HCT116 (cell line): ENCODE measurements at regions not wholly inside any gene's neighbourhood (a gene's known extent, or its start where the extent isn't known, plus 50 kb on each side); places are given as distances from the start of the nearest gene placed in this dataset.

Experiments
- ATAC-seq: fragments of 200-7000 bp; cut with Tn5 transposase; 2 replicates; pipeline ENCODE4 v1.9.1; 2020; ENCODE audit warnings: mild to moderate bottlenecking, moderate library complexity
- BruUV-seq: library from RNA; stranded (reverse); fragments of 400-500 nt; replicated peaks from 2 replicates; lab custom pipeline; 2021; lab: Mats Ljungman, UMichigan
- CTCF ChIA-PET: fragments of 300-600 bp; sonication (Branson Sonifier 250); formaldehyde crosslinking; loops from one replicate; lab custom pipeline; 2021; ENCODE audit warnings: antibody characterized with exemption; lab: Charles Lee
- POLR2A ChIA-PET: fragments of 300-600, 350-600 bp; sonication (Branson Sonifier 250); formaldehyde crosslinking; loops from one replicate; lab custom pipeline; 2021; ENCODE audit warnings: antibody characterized with exemption; lab: Charles Lee
- RAD21 ChIA-PET, 2 experiments: fragments of 300-600 bp; sonication (Branson Sonifier 250); formaldehyde crosslinking; loops; one replicate each; lab custom pipeline; 2023; ENCODE audit warnings: low total read pairs in 2 of 2; ENCODE audit not compliant: uncharacterized antibody in 2 of 2, unreplicated experiment in 2 of 2, low non-redundant PET in 1 of 2; lab: Charles Lee
- DNase-seq: peaks from one replicate; pipeline ENCODE4 v3.0.0-alpha.2; 2010; ENCODE audit warnings: low read depth, low spot score
- H2AFZ ChIP-seq: fragments of 200-600 bp; shearing (Covaris generic), sonication (generic); 2 replicates; pipeline ENCODE4 v1.6.1; 2017; ENCODE audit warnings: low read depth, mixed run types, mixed read lengths, antibody characterized with exemption, low read length; ENCODE audit not compliant: poor library complexity, severe bottlenecking
- H3K27ac ChIP-seq: 2 replicates; pipeline ENCODE4 v1.5.1; 2012; ENCODE audit warnings: low read depth, low read length
- H3K27me3 ChIP-seq: fragments of 200-600 bp; sonication (generic); 2 replicates; pipeline ENCODE4 v1.6.1; 2016; ENCODE audit warnings: mixed run types, low read length, mixed read lengths; ENCODE audit not compliant: insufficient read depth
- H3K36me3 ChIP-seq, 2 experiments: fragments of 200-500 bp in 1 of 2; fragments of 200-600 bp in 1 of 2; sonication (Bioruptor generic) in 1 of 2; sonication (generic) in 1 of 2; 2 replicates each; pipeline versions ENCODE4 v1.5.1 to v1.6.1; 2014 to 2016; ENCODE audit warnings: low read length in 2 of 2, inconsistent platforms in 1 of 2, mixed read lengths in 1 of 2, mixed run types in 1 of 2; ENCODE audit not compliant: insufficient read depth in 2 of 2, control insufficient read depth in 1 of 2
- H3K4me1 ChIP-seq, 2 experiments: fragments of 200-600 bp in 1 of 2; sonication (generic) in 1 of 2; 2 replicates each; pipeline versions ENCODE4 v1.5.1 to v1.6.1; 2012 to 2017; ENCODE audit warnings: low read length in 2 of 2, inconsistent platforms in 1 of 2, mild to moderate bottlenecking in 1 of 2, mixed read lengths in 1 of 2, mixed run types in 1 of 2, moderate library complexity in 1 of 2; ENCODE audit not compliant: insufficient read depth in 2 of 2, control insufficient read depth in 1 of 2
- H3K4me2 ChIP-seq: fragments of 200-600 bp; sonication (generic); 2 replicates; pipeline ENCODE4 v1.6.1; 2017; ENCODE audit warnings: mixed run types, low read length, mixed read lengths
- H3K4me3 ChIP-seq, 2 experiments: fragments of 200-600 bp in 1 of 2; sonication (generic) in 1 of 2; replicated peaks in 1 of 2; 2 replicates each; pipeline ENCODE4 v1.5.1; 2011 to 2016; ENCODE audit warnings: low read length in 2 of 2, control low read depth in 1 of 2, low read depth in 1 of 2, mild to moderate bottlenecking in 1 of 2, mixed read lengths in 1 of 2, mixed run types in 1 of 2
- H3K79me2 ChIP-seq: fragments of 200-600 bp; sonication (generic); 2 replicates; pipeline ENCODE4 v1.6.1; 2017; ENCODE audit warnings: mild to moderate bottlenecking, mixed run types, low read length, moderate library complexity, mixed read lengths; ENCODE audit not compliant: insufficient read depth
- H3K9ac ChIP-seq: fragments of 200-600 bp; sonication (generic); 2 replicates; pipeline ENCODE4 v1.6.1; 2016; ENCODE audit warnings: low read length, mixed read lengths
- H3K9me2 ChIP-seq: fragments of 200-600 bp; sonication (generic), shearing (Covaris generic); 2 replicates; pipeline ENCODE4 v1.6.1; 2017; ENCODE audit warnings: mixed run types, mild to moderate bottlenecking, moderate library complexity; ENCODE audit not compliant: insufficient read depth
- H3K9me3 ChIP-seq, 2 experiments: fragments of 200-500 bp in 1 of 2; fragments of 200-600 bp in 1 of 2; sonication (Bioruptor generic) in 1 of 2; sonication (generic) in 1 of 2; 2 replicates each; pipeline ENCODE4 v1.6.1; 2014 to 2017; ENCODE audit warnings: low read length in 2 of 2, mixed read lengths in 2 of 2, inconsistent platforms in 1 of 2, low read depth in 1 of 2, mild to moderate bottlenecking in 1 of 2, mixed run types in 1 of 2, moderate library complexity in 1 of 2; ENCODE audit not compliant: control insufficient read depth in 1 of 2, insufficient read depth in 1 of 2
- H4K20me1 ChIP-seq: fragments of 200-600 bp; sonication (generic), shearing (Covaris generic); 2 replicates; pipeline ENCODE4 v1.6.1; 2017; ENCODE audit warnings: mixed run types, mild to moderate bottlenecking, moderate library complexity; ENCODE audit not compliant: insufficient read depth
- EGR1 ChIP-seq: IDR thresholded peaks from 2 replicates; pipeline ENCODE4 v1.6.1; 2012; ENCODE audit warnings: low read depth
- ELF1 ChIP-seq: IDR thresholded peaks from 2 replicates; pipeline ENCODE4 v1.6.1; 2012; ENCODE audit warnings: low read depth, borderline replicate concordance
- EZH2 ChIP-seq: fragments of 200-600 bp; sonication (generic); IDR thresholded peaks from 2 replicates; pipeline ENCODE4 v1.6.1; 2017; ENCODE audit warnings: antibody characterized with exemption, mixed run types
- EZH2phosphoT487 ChIP-seq: fragments of 200-600 bp; IDR thresholded peaks from 2 replicates; pipeline ENCODE4 v1.6.1; 2018; ENCODE audit warnings: antibody characterized with exemption, borderline replicate concordance
- FOSL1 ChIP-seq: IDR thresholded peaks from 2 replicates; pipeline ENCODE4 v1.6.1; 2012; ENCODE audit warnings: low read depth
- POLR2A ChIP-seq: IDR thresholded peaks from 2 replicates; pipeline ENCODE4 v1.7.0; 2011; ENCODE audit warnings: borderline replicate concordance; ENCODE audit not compliant: insufficient read depth, insufficient read length; ENCODE audit errors: extremely low read depth
- RAD21 ChIP-seq: IDR thresholded peaks from 2 replicates; pipeline ENCODE4 v1.6.1; 2012; ENCODE audit warnings: low read depth, mild to moderate bottlenecking
- SP1 ChIP-seq: IDR thresholded peaks from 2 replicates; pipeline ENCODE4 v1.6.1; 2012; ENCODE audit warnings: low read depth
- SRF ChIP-seq: IDR thresholded peaks from 2 replicates; pipeline ENCODE4 v1.6.1; 2012; ENCODE audit warnings: low read depth
- TCF7L2 ChIP-seq: IDR thresholded peaks from 2 replicates; pipeline ENCODE4 v1.7.0; 2011; ENCODE audit warnings: borderline replicate concordance, inconsistent platforms; ENCODE audit not compliant: insufficient read depth, insufficient read length; ENCODE audit errors: extremely low read depth
- ZFX ChIP-seq: fragments of 450-650 bp; IDR thresholded peaks from 2 replicates; pipeline ENCODE4 v1.6.1; 2017
- intact Hi-C: fragments of 100-400 bp; cut with micrococcal nuclease; formaldehyde crosslinking; loops from 2 replicates; pipeline ENCODE4 v1.10.0; 2022
- TF ChIP-seq, protein P1 (sequence below): IDR thresholded peaks from 2 replicates; pipeline ENCODE4 v1.6.1; 2012
- TF ChIP-seq, protein P2 (sequence below): IDR thresholded peaks from 2 replicates; pipeline ENCODE4 v1.6.1; 2012; ENCODE audit warnings: low read depth
- TF ChIP-seq, protein P3 (sequence below), 3 experiments: fragments of 200-600 bp in 1 of 3; sonication (generic) in 1 of 3; IDR thresholded peaks in 2 of 3; conservative IDR thresholded peaks in 1 of 3; 2 replicates each; pipeline ENCODE4 v1.5.1; 2012 to 2017; ENCODE audit warnings: low read depth in 2 of 3, low read length in 2 of 3, antibody characterized with exemption in 1 of 3, borderline replicate concordance in 1 of 3, control low read depth in 1 of 3, mild to moderate bottlenecking in 1 of 3, mixed read lengths in 1 of 3, mixed run types in 1 of 3, moderate library complexity in 1 of 3; ENCODE audit not compliant: insufficient read depth in 1 of 3

DNA sequence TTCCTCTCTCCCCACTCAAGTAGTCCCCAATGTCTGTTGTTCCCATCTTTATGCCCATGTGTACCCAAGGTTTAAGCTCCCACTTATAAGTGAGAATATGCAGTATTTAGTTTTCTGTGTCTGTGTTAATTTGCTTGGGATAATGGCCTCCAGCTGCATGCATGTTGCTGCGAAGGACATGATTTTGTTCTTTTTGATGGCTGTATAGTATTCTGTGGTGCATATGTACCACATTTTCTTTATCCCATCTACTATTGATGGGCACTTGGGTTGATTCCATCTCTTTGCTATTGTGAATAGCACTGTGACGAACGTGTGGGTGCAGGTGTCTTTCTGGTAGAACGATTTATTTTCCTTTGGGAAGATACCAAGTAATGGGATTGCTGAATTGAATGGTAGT, 170.2 kb upstream of the AUTS2 start:
- Histone ChIP-seq H3K4me1 (no peaks in the 10 kb centered on the region), H2AFZ (no peak overlapping the region), H3K27ac (no peak overlapping the region), H3K9ac (no peak overlapping the region), H3K79me2 (no peaks in the 10 kb centered on the region), H4K20me1 (no peaks in the 10 kb centered on the region), H3K27me3 (no peaks in the 10 kb centered on the region), H3K9me2 (no peaks in the 10 kb centered on the region), H3K4me3 (no peak overlapping the region), H3K9me3 (peaks cover 0 to 10% of the 10 kb centered on the region in 2 experiments; a peak in 2 of 4 replicates), H3K36me3 (no peaks in the 10 kb centered on the region), H3K4me2 (no peak overlapping the region)
- TF ChIP-seq POLR2A, result no peak
- TF ChIP-seq ZFX, result no peak
- TF ChIP-seq ELF1, result no peak
- no peak for TF ChIP-seq RAD21
- no peak for TF ChIP-seq FOSL1
- TF ChIP-seq, protein P1, sequence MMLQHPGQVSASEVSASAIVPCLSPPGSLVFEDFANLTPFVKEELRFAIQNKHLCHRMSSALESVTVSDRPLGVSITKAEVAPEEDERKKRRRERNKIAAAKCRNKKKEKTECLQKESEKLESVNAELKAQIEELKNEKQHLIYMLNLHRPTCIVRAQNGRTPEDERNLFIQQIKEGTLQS, result no peak
- no peak for TF ChIP-seq SRF
- no peak for TF ChIP-seq EZH2phosphoT487
- no peak for TF ChIP-seq TCF7L2
- no peak for TF ChIP-seq EGR1
- TF ChIP-seq EZH2, result no peak
- TF ChIP-seq SP1, result no peak
- TF ChIP-seq, protein P2, sequence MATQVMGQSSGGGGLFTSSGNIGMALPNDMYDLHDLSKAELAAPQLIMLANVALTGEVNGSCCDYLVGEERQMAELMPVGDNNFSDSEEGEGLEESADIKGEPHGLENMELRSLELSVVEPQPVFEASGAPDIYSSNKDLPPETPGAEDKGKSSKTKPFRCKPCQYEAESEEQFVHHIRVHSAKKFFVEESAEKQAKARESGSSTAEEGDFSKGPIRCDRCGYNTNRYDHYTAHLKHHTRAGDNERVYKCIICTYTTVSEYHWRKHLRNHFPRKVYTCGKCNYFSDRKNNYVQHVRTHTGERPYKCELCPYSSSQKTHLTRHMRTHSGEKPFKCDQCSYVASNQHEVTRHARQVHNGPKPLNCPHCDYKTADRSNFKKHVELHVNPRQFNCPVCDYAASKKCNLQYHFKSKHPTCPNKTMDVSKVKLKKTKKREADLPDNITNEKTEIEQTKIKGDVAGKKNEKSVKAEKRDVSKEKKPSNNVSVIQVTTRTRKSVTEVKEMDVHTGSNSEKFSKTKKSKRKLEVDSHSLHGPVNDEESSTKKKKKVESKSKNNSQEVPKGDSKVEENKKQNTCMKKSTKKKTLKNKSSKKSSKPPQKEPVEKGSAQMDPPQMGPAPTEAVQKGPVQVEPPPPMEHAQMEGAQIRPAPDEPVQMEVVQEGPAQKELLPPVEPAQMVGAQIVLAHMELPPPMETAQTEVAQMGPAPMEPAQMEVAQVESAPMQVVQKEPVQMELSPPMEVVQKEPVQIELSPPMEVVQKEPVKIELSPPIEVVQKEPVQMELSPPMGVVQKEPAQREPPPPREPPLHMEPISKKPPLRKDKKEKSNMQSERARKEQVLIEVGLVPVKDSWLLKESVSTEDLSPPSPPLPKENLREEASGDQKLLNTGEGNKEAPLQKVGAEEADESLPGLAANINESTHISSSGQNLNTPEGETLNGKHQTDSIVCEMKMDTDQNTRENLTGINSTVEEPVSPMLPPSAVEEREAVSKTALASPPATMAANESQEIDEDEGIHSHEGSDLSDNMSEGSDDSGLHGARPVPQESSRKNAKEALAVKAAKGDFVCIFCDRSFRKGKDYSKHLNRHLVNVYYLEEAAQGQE, result no peak
- TF ChIP-seq, protein P3, sequence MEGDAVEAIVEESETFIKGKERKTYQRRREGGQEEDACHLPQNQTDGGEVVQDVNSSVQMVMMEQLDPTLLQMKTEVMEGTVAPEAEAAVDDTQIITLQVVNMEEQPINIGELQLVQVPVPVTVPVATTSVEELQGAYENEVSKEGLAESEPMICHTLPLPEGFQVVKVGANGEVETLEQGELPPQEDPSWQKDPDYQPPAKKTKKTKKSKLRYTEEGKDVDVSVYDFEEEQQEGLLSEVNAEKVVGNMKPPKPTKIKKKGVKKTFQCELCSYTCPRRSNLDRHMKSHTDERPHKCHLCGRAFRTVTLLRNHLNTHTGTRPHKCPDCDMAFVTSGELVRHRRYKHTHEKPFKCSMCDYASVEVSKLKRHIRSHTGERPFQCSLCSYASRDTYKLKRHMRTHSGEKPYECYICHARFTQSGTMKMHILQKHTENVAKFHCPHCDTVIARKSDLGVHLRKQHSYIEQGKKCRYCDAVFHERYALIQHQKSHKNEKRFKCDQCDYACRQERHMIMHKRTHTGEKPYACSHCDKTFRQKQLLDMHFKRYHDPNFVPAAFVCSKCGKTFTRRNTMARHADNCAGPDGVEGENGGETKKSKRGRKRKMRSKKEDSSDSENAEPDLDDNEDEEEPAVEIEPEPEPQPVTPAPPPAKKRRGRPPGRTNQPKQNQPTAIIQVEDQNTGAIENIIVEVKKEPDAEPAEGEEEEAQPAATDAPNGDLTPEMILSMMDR (IDR thresholded peaks at IDR 0.05 in 2 of 3, conservative IDR thresholded peaks at IDR 0.05 in 1 of 3; ENCODE audit: borderline replicate concordance in 1 of 3, insufficient read depth in 1 of 3, low read depth in 2 of 3, low read length in 2 of 3), result no peak
- no TSS peak for BruUV-seq
- POLR2A ChIA-PET, result no interaction called here
- no peak for DNase-seq
- ATAC-seq, result no peak
- RAD21 ChIA-PET, result no interaction called here
- CTCF ChIA-PET, result no interaction called here
- intact Hi-C loops, result no loop called here
